Activated CD8-positive, alpha-beta memory T cell treated with anti-CD3 and anti-CD28 coated beads, Interleukin-2, amount 50 U/mL, for 4 hours (primary cell): ENCODE measurements at regions not wholly inside any gene's neighbourhood (a gene's known extent, or its start where the extent isn't known, plus 50 kb on each side); places are given as distances from the start of the nearest gene placed in this dataset.
"Not testable (repeated sequence)": the region's sequence is repeated elsewhere in the genome, so short reads cannot be mapped to it uniquely, and the experiment has no call there.

ENCODE experiments used
- DNase-seq: peaks from one replicate; pipeline ENCODE4 v3.0.0-alpha.2; 2020

- no peak for DNase-seq
These were observed 275.2 kb downstream of the ASXL3 start for GRCh38 chr18:33853187-33853586.

GRCh38 chr18:33851546-33852078 is 273.6 kb downstream of the ASXL3 start:
- no peak for DNase-seq

GRCh38 chr18:33849731-33850130 is 271.7 kb downstream of the ASXL3 start:
- no peak for DNase-seq

- DNase-seq: no peak
These were observed 266.2 kb downstream of the ASXL3 start for GRCh38 chr18:33844232-33844631.

GRCh38 chr18:33841221-33841967 is 263.4 kb downstream of the ASXL3 start:
- DNase-seq: no peak

GRCh38 chr18:33840212-33840593 is 262.2 kb downstream of the ASXL3 start:
- DNase-seq: no peak

- no peak for DNase-seq
These were observed 261.6 kb downstream of the ASXL3 start for GRCh38 chr18:33839452-33840211.

GRCh38 chr18:33838054-33838453 is 260.0 kb downstream of the ASXL3 start:
- no peak for DNase-seq

- no peak for DNase-seq
These were observed 259.2 kb downstream of the ASXL3 start for GRCh38 chr18:33837191-33837590.

GRCh38 chr18:33836564-33836963 is 258.5 kb downstream of the ASXL3 start:
- DNase-seq: no peak

- DNase-seq: no peak
These were observed 257.4 kb downstream of the ASXL3 start for GRCh38 chr18:33835419-33835818.

GRCh38 chr18:33833842-33834241 is 255.8 kb downstream of the ASXL3 start:
- DNase-seq: no peak

- no peak for DNase-seq
These were observed 253.4 kb downstream of the ASXL3 start for GRCh38 chr18:33831424-33831823.

- no peak for DNase-seq
These were observed 252.2 kb downstream of the ASXL3 start for GRCh38 chr18:33830213-33830612.

- no peak for DNase-seq
These were observed 250.9 kb downstream of the ASXL3 start for GRCh38 chr18:33828949-33829348.

- no peak for DNase-seq
These were observed 248.1 kb downstream of the ASXL3 start for GRCh38 chr18:33826151-33826550.

- DNase-seq: no peak
These were observed 243.5 kb downstream of the ASXL3 start for GRCh38 chr18:33821503-33821902.

GRCh38 chr18:33820517-33821371 is 242.7 kb downstream of the ASXL3 start:
- no peak for DNase-seq

- DNase-seq: not testable (repeated sequence)
These were observed 241.8 kb downstream of the ASXL3 start for GRCh38 chr18:33819692-33820343.

GRCh38 chr18:33818145-33818544 is 240.1 kb downstream of the ASXL3 start:
- DNase-seq: no peak

GRCh38 chr18:33817096-33817495 is 239.1 kb downstream of the ASXL3 start:
- no peak for DNase-seq

GRCh38 chr18:33814546-33814945 is 236.5 kb downstream of the ASXL3 start:
- no peak for DNase-seq

- no peak for DNase-seq
These were observed 234.2 kb downstream of the ASXL3 start for GRCh38 chr18:33812186-33812585.
